ENCODE measurements at regions not wholly inside any gene's neighbourhood (a gene's known extent, or its start where the extent isn't known, plus 50 kb on each side); places are given as distances from the start of the nearest gene placed in this dataset.

GRCh38 chr16:80104401-80104800 lies 436.4 kb upstream of the DYNLRB2 start:
- ATAC-seq = no peak
- TF ChIP-seq OSR1 (CRISPR knock-in tag; IDR thresholded peaks at IDR 0.05) (no peak), TOX (CRISPR knock-in tag; IDR thresholded peaks at IDR 0.05; ENCODE audit: borderline replicate concordance) (no peak), CSDC2 (CRISPR knock-in tag; IDR thresholded peaks at IDR 0.05) (no peak), ARNTL (CRISPR knock-in tag; IDR thresholded peaks at IDR 0.05; ENCODE audit: borderline replicate concordance, low read depth) (no peak), TCF4 (CRISPR knock-in tag; IDR thresholded peaks at IDR 0.05; ENCODE audit: borderline replicate concordance) (no peak), POU6F1 (CRISPR knock-in tag; IDR thresholded peaks at IDR 0.05; ENCODE audit: borderline replicate concordance, low read depth) (no peak), RARB (CRISPR knock-in tag; IDR thresholded peaks at IDR 0.05) (no peak), ZFP30 (CRISPR knock-in tag; IDR thresholded peaks at IDR 0.05) (no peak), SNAI2 (CRISPR knock-in tag; IDR thresholded peaks at IDR 0.05) (no peak), ZNF565 (CRISPR knock-in tag; conservative IDR thresholded peaks at IDR 0.05; ENCODE audit: low read depth) (no peak), ESRRG (CRISPR knock-in tag; IDR thresholded peaks at IDR 0.05) (no peak), ZNF8 (CRISPR knock-in tag; IDR thresholded peaks at IDR 0.05) (no peak)
- TF ChIP-seq, protein P1, sequence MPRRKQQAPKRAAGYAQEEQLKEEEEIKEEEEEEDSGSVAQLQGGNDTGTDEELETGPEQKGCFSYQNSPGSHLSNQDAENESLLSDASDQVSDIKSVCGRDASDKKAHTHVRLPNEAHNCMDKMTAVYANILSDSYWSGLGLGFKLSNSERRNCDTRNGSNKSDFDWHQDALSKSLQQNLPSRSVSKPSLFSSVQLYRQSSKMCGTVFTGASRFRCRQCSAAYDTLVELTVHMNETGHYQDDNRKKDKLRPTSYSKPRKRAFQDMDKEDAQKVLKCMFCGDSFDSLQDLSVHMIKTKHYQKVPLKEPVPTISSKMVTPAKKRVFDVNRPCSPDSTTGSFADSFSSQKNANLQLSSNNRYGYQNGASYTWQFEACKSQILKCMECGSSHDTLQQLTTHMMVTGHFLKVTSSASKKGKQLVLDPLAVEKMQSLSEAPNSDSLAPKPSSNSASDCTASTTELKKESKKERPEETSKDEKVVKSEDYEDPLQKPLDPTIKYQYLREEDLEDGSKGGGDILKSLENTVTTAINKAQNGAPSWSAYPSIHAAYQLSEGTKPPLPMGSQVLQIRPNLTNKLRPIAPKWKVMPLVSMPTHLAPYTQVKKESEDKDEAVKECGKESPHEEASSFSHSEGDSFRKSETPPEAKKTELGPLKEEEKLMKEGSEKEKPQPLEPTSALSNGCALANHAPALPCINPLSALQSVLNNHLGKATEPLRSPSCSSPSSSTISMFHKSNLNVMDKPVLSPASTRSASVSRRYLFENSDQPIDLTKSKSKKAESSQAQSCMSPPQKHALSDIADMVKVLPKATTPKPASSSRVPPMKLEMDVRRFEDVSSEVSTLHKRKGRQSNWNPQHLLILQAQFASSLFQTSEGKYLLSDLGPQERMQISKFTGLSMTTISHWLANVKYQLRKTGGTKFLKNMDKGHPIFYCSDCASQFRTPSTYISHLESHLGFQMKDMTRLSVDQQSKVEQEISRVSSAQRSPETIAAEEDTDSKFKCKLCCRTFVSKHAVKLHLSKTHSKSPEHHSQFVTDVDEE (CRISPR knock-in tag; IDR thresholded peaks at IDR 0.05) = no peak

- TF ChIP-seq TCF4 (CRISPR knock-in tag; IDR thresholded peaks at IDR 0.05; ENCODE audit: borderline replicate concordance) (no peak), ZFP30 (CRISPR knock-in tag; IDR thresholded peaks at IDR 0.05) (no peak), ZC3H10 (CRISPR knock-in tag; IDR thresholded peaks at IDR 0.05) (no peak), ZNF565 (CRISPR knock-in tag; conservative IDR thresholded peaks at IDR 0.05; ENCODE audit: low read depth) (no peak), BACH2 (CRISPR knock-in tag; IDR thresholded peaks at IDR 0.05; ENCODE audit: borderline replicate concordance) (no peak), GLIS3 (CRISPR knock-in tag; IDR thresholded peaks at IDR 0.05) (no peak), ISL1 (CRISPR knock-in tag; IDR thresholded peaks at IDR 0.05) (no peak), RARB (CRISPR knock-in tag; IDR thresholded peaks at IDR 0.05) (no peak), POU6F1 (CRISPR knock-in tag; IDR thresholded peaks at IDR 0.05; ENCODE audit: borderline replicate concordance, low read depth) (no peak), CSDC2 (CRISPR knock-in tag; IDR thresholded peaks at IDR 0.05) (no peak), TOX (CRISPR knock-in tag; IDR thresholded peaks at IDR 0.05; ENCODE audit: borderline replicate concordance) (no peak), ESRRG (CRISPR knock-in tag; IDR thresholded peaks at IDR 0.05) (no peak), CSRNP3 (CRISPR knock-in tag; IDR thresholded peaks at IDR 0.05) (no peak)
- TF ChIP-seq, protein P1 (CRISPR knock-in tag; IDR thresholded peaks at IDR 0.05) = no peak
- TF ChIP-seq, protein P2, sequence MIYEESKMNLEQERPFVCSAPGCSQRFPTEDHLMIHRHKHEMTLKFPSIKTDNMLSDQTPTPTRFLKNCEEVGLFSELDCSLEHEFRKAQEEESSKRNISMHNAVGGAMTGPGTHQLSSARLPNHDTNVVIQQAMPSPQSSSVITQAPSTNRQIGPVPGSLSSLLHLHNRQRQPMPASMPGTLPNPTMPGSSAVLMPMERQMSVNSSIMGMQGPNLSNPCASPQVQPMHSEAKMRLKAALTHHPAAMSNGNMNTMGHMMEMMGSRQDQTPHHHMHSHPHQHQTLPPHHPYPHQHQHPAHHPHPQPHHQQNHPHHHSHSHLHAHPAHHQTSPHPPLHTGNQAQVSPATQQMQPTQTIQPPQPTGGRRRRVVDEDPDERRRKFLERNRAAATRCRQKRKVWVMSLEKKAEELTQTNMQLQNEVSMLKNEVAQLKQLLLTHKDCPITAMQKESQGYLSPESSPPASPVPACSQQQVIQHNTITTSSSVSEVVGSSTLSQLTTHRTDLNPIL (CRISPR knock-in tag; IDR thresholded peaks at IDR 0.05; ENCODE audit: low read depth) = no peak
- no peak for ATAC-seq
These were observed 437.3 kb upstream of the DYNLRB2 start for GRCh38 chr16:80103463-80103862.
